GM19455 (cell line): ENCODE measurements at regions not wholly inside any gene's neighbourhood (a gene's known extent, or its start where the extent isn't known, plus 50 kb on each side); places are given as distances from the start of the nearest gene placed in this dataset.
"Not testable (repeated sequence)": the region's sequence is repeated elsewhere in the genome, so short reads cannot be mapped to it uniquely, and the experiment has no call there.

Source experiments
- ATAC-seq: cut with Tn5 transposase; IDR thresholded peaks from one replicate; pipeline ENCODE4 v1.9.1; 2021; ENCODE audit not compliant: unreplicated experiment

GRCh38 chr6:74333406-74333805 is 637.4 kb downstream of the CD109 start:
- no peak for ATAC-seq

GRCh38 chr6:74320715-74321114 is 624.7 kb downstream of the CD109 start:
- no peak for ATAC-seq

DNA sequence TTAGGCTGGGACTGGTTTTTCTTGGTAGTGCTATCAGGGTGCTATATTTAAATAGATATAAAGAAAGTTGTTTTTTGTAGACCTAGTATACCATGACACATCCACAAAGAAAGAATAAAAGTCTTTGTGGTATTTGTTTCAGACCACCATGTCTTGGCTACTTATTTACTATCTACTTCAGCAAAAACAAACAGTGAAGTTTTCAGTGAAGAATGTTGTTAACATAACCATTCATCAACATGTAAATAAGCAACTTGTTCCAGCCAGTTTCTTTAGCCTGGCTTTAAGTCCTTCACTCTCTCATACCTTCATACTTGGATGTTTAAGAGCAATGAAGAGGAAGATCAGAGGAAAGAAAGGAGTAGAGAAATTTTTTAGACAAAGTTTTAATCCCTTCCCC is 624.1 kb downstream of the CD109 start:
- no peak for ATAC-seq

- no peak for ATAC-seq
Measured at GRCh38 chr6:74319292-74319691, 623.3 kb downstream of the CD109 start.

GRCh38 chr6:74318738-74319137 is 622.7 kb downstream of the CD109 start:
- no peak for ATAC-seq

DNA sequence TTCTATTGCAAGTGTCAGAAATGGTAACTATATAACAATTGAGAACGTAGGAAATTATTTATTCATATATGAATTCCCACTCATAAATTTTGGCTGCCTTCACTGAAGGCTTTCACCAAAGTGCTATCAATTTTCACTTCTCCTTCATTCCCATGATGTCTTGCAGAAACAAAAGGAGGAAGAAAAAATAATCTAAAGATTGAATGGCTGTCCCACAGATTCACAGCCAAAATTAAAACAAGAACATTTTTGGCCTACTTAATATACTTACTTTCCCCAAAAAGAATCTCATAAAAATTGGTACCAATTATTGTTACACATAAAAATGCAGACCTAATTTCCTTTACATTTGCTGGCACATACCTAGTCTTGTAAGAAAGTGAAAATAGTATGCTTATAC is 616.1 kb downstream of the CD109 start:
- no peak for ATAC-seq

GRCh38 chr6:74311431-74311830 is 615.4 kb downstream of the CD109 start:
- no peak for ATAC-seq

- no peak for ATAC-seq
Measured at GRCh38 chr6:74289884-74290283, 593.9 kb downstream of the CD109 start.

- no peak for ATAC-seq
Measured at GRCh38 chr6:74287932-74288331, 591.9 kb downstream of the CD109 start.

DNA sequence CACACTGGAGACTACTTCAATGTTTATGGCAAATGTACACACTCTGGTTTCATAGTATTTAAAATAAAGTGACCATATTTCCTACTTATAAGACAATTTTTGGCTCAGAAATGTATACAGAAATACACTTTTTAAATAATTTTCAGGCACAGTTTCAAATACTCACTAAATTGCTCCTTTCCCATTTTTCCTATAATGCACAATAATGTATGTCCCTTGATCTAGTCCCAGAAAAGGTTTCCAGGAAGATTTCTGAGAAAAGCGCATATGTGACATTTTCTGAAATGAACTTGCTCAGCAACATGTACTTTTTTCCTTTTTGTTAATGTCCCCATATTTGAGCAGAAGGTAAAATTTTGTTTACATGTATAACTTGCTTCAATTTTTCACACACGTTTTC is 591.4 kb downstream of the CD109 start:
- no peak for ATAC-seq

- ATAC-seq, result no peak
Measured at GRCh38 chr6:74284284-74284683, 588.3 kb downstream of the CD109 start.

DNA sequence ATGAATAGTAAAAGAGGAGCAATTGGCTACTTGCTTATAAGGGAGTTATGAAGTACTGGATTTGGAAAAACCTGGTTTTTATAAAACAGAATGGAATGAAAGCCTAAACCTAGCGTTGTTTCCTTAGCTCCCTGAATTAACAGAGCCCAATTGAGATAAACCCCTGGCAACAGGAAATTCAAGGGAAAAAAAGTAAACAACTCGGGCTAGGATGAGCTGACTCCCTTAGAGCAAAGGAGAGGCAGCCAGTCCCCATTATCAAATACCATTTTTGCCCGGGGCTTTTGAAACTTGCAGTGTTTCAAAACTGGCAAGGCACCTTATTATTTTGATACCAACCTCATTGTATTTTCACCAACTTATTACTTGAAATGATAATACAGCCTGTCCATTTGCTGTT is 587.5 kb downstream of the CD109 start:
- ATAC-seq, result no peak

DNA sequence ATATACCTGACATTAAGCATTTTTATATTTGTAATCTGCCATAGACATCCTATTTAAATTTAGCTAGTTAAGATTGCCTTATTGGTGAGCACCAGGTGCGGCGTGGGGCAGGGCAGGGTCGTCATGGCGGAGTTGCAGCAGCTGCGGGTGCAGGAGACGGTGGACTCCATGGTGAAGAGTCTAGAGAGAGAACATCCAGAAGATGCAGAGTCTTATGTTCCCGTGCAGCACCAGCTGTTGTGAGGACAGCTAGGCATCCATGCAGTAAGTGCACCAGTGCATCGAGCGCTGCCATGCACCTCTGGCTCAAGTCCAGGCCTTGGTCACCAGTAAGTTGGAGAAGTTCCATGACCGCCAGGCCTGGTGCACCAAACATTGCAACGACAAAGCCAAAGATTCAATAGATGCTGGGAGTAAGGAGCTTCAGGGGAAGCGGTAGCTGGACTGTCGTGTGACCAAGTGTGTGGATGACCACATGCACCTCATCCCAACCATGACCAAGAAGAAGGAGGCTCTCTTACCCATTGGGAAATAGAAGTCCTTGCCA is 586.2 kb downstream of the CD109 start:
- no peak for ATAC-seq

DNA sequence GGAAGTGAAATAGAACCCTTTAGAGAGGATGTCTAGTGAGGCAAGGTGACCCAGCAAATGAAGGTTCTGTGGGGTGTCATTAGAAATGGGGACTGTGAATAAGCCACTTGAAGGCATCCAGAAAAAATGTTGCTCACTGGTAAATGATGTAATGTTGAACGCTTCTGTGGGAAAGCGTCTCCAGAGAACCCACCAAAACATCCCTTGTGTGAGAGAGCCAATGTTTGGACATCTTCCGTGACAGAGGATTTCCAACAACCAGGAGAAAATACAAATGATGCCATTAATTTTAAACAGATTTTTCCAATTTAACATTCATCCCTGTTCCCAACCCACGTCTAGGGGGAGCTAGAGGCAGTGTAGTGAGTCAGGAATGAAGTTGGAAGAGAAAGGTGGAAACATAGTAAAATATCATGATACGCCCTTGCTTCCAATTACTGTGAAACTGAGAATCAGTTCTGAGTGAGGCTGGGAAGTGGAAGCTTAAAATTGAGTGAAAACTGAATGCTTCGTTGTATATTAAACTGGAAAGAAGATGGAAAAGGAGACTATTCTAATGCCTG is 584.2 kb downstream of the CD109 start:
- ATAC-seq, result no peak

DNA sequence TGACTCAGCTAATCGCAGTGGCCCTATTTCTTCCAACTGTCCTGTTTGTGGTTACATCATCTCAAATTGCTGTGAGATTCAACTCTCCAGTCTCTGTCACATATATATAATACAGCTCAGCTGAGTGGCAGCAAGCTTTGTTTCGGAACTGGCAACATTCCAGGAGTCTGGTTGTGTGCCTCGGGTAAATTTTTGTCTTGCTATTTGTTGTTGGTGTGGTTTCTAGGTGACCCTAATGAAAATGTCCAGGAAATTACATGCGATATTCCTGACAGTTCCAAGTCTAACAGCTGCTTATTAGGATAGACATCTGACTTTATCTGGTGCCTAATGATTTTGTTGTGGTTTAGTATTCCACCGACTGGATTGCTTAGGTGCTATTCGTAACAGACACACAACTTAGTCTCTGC is 581.8 kb downstream of the CD109 start:
- no peak for ATAC-seq

GRCh38 chr6:74273541-74273940 is 577.5 kb downstream of the CD109 start:
- no peak for ATAC-seq

DNA sequence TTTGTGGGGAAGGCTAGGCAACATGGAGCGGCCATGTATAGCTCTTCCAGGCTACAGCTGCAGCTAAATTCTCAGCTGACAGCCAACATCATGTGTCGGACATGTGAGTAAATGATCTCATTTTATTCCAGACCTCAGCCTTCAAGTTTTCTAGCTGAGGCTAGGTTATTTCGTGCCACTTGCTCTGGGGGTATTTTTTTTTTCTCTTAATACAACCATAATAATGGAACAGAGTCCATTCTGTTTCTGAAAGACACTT is 573.5 kb downstream of the CD109 start:
- ATAC-seq, result no peak

GRCh38 chr6:74268815-74269599 is 573.0 kb downstream of the CD109 start:
- no peak for ATAC-seq

GRCh38 chr6:74259981-74260380 is 564.0 kb downstream of the CD109 start:
- no peak for ATAC-seq

DNA sequence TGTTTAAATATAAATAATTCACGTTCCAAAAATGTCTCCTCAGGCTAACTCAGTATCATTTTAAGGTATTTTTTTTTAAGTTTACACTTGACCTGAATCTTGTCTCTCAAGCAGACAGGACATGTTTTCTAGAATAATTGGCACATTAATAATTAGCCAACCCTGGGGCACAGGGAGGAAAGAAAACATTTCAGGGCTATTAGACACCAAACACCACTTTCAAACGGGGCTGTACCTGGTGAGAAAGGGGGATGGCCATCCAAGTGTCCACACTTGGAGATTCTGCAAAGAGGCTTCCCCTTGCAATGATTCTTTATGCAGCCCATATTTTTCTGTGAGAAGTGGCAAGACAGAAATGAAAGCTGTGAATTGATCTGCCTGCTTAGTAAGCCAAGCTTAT is 560.8 kb downstream of the CD109 start:
- ATAC-seq, result no peak

DNA sequence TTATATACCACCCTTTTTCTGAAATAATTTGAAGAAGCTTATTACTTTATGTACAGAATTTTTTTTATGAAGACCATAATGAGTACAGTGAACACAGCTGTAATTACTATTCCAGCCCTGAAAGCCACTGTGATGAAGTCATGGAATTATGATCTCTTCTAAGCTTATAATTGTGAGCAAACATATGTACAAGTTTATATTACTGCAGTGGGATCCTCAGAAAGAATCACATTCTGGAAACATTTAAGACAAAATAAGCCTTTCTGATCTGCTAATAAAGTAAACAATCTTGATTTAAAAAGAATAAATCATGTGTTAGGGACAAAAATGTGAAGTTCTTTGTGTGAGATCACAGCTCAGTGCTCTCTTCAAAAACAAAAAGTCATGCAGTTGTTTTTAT is 560.4 kb downstream of the CD109 start:
- ATAC-seq, result no peak

- not testable (repeated sequence) for ATAC-seq
Measured at GRCh38 chr6:74255007-74255406, 559.0 kb downstream of the CD109 start.

DNA sequence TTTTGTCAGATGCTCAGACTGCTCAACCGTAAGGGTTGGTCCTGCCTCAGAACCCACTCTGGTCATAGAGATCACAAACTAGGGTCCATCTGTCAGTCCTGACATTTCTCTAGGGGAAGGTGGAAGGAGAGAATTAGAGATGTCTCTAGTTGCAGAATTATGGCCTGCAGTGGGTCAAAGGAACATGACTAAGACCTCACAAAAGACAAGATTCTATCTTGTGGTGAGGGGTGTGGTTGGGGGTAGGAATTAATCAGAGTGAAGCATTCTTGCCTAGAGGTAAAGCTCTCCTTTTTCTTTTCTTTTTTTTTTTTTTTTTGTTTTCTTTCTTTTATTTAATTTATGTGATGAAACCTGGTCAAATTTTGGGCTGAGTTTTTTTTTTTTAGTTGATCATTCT is 558.1 kb downstream of the CD109 start:
- ATAC-seq, result not testable (repeated sequence)
